ENCODE measurements at regions not wholly inside any gene's neighbourhood (a gene's known extent, or its start where the extent isn't known, plus 50 kb on each side); places are given as distances from the start of the nearest gene placed in this dataset.

DNA sequence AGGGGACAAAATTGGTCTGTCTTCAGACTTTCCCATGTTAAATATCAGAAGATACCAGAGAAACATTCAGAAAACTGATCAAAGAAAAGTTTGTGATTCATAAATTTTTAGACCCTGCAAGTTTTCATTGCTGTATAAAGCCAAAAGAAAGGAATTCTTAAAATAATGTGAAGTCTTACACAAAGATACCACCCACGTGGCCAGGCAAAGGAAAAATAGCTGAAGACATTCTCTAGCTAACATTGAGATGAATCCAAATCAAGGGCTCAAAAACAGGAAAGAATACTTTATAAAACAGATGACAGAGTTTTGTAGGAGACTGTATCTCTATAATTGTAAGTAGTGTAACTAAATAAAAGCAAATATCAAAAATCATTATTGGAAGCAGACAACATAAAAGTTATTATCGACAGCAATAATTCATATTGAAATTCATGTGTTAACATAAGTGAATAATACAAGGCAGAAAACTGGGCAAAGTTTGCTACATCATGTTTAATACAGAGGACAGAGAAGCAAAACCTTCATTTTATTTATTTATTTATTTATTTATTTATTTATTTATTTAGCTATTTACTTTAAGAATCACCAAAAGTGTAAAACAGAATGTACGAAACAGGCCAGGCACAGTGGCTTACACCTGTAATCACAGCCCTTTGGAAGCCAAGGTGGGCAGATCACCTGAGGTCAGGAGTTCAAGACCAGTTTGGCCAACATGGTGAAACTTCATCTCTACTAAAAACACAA is 204.6 kb upstream of the SLIT2 start:
- Histone ChIP-seq H3K18ac (ENCODE audit: low read depth in 1 of 2, low read length in 2 of 2) (no peak overlapping the region), H3K79me1 (replicated peaks; ENCODE audit: low read length, poor library complexity, severe bottlenecking) (no peaks in the 10 kb centered on the region), H2AK5ac (ENCODE audit: low read length, severe bottlenecking) (no peak overlapping the region), H4K91ac (ENCODE audit: low read length) (no peak overlapping the region), H2BK15ac (ENCODE audit: low read depth, poor library complexity, severe bottlenecking) (no peak overlapping the region), H2AFZ (ENCODE audit: low read depth, low read length) (no peak overlapping the region), H3K23ac (ENCODE audit: low read length in 2 of 2) (no peak overlapping the region), H3K4me2 (ENCODE audit: low read length, poor library complexity, severe bottlenecking) (no peak overlapping the region), H2BK120ac (ENCODE audit: low read depth, low read length) (no peak overlapping the region), H3K27me3 (ENCODE audit: control insufficient read depth in 1 of 2, insufficient read depth in 1 of 2, low read length in 2 of 2) (no peaks in the 10 kb centered on the region), H3K36me3 (ENCODE audit: control insufficient read depth in 1 of 2, insufficient read depth in 2 of 2, low read depth in 1 of 2, low read length in 2 of 2) (no peaks in the 10 kb centered on the region), H3K9me3 (ENCODE audit: control insufficient read depth, low read length) (no peaks in the 10 kb centered on the region), H3K9ac (ENCODE audit: low read length) (no peak overlapping the region), H3K4ac (ENCODE audit: low read depth in 1 of 2, low read length in 2 of 2) (no peak overlapping the region), H3K4me1 (ENCODE audit: control insufficient read depth, insufficient read depth, low read depth, low read length) (no peaks in the 10 kb centered on the region), H3K14ac (ENCODE audit: low read length in 2 of 2) (no peak overlapping the region), H2BK12ac (ENCODE audit: low read length in 2 of 2) (no peak overlapping the region), H2BK5ac (ENCODE audit: low read depth, low read length, poor library complexity, severe bottlenecking) (no peak overlapping the region), H3K27ac (ENCODE audit: low read length, poor library complexity, severe bottlenecking) (no peak overlapping the region), H4K8ac (ENCODE audit: low read length) (no peak overlapping the region), H3K4me3 (ENCODE audit: insufficient read depth in 1 of 2, low read depth in 1 of 2, low read length in 2 of 2) (no peak overlapping the region)
- no peak for DNase-seq
- 67% methylated on average over 2 of the region's 3 CpGs for WGBS

DNA sequence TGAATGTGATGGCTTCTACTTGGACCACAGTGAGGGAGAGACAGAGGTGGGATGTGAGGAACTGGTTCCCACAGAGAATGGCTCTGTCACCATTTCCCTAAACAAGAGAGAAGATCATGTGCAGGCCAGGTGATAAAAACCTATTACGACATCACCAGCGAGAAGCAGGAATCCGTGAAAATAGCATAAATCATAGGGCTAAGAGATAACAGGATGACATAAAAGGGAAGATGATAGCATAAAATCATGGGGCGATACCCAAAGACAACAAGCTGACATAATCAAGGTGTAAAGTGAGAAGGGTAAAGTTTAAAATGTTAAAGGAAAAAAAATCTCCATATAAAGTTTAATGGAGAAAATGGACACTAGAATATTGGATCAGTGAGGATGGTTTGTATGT is 205.5 kb upstream of the SLIT2 start:
- Histone ChIP-seq H2BK5ac (ENCODE audit: low read depth, low read length, poor library complexity, severe bottlenecking) (no peak overlapping the region), H3K4ac (ENCODE audit: low read depth in 1 of 2, low read length in 2 of 2) (no peak overlapping the region), H3K79me1 (replicated peaks; ENCODE audit: low read length, poor library complexity, severe bottlenecking) (no peaks in the 10 kb centered on the region), H3K4me1 (ENCODE audit: control insufficient read depth, insufficient read depth, low read depth, low read length) (no peaks in the 10 kb centered on the region), H3K27me3 (ENCODE audit: control insufficient read depth in 1 of 2, insufficient read depth in 1 of 2, low read length in 2 of 2) (no peaks in the 10 kb centered on the region), H3K4me2 (ENCODE audit: low read length, poor library complexity, severe bottlenecking) (no peak overlapping the region), H2AK5ac (ENCODE audit: low read length, severe bottlenecking) (no peak overlapping the region), H3K27ac (ENCODE audit: low read length, poor library complexity, severe bottlenecking) (no peak overlapping the region), H2AFZ (ENCODE audit: low read depth, low read length) (no peak overlapping the region), H4K91ac (ENCODE audit: low read length) (no peak overlapping the region), H3K36me3 (ENCODE audit: control insufficient read depth in 1 of 2, insufficient read depth in 2 of 2, low read depth in 1 of 2, low read length in 2 of 2) (no peaks in the 10 kb centered on the region), H3K4me3 (ENCODE audit: insufficient read depth in 1 of 2, low read depth in 1 of 2, low read length in 2 of 2) (no peak overlapping the region), H3K9ac (ENCODE audit: low read length) (no peak overlapping the region), H2BK15ac (ENCODE audit: low read depth, poor library complexity, severe bottlenecking) (no peak overlapping the region), H3K23ac (ENCODE audit: low read length in 2 of 2) (no peak overlapping the region), H2BK120ac (ENCODE audit: low read depth, low read length) (no peak overlapping the region), H4K8ac (ENCODE audit: low read length) (no peak overlapping the region), H3K9me3 (ENCODE audit: control insufficient read depth, low read length) (no peaks in the 10 kb centered on the region), H2BK12ac (ENCODE audit: low read length in 2 of 2) (no peak overlapping the region), H3K18ac (ENCODE audit: low read depth in 1 of 2, low read length in 2 of 2) (peak overlapping the region in 1 of 2 experiments; percentile 34), H3K14ac (ENCODE audit: low read length in 2 of 2) (no peak overlapping the region)
- 89% methylated on average over 4 of the region's 4 CpGs for WGBS
- DNase-seq = no peak

DNA sequence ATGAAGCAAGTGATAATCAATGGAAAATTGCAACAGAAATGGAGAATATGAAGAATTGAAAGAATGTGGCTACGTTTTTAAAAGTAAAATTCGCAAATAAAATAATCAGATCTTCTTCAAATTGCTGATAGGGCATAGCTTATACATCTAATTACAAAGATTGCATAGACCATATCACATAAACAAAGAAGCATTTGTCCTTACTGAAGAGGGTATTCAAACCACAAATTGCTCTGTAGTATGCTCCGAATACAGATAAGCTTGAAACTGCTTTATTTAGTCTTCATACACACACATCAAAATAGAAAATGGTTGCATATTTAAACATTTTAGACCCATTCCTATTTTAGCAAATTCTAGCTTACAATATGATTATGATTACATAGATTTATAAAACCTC is 206.7 kb upstream of the SLIT2 start:
- Histone ChIP-seq H3K4me3 (ENCODE audit: insufficient read depth in 1 of 2, low read depth in 1 of 2, low read length in 2 of 2) (no peak overlapping the region), H3K9ac (ENCODE audit: low read length) (no peak overlapping the region), H3K23ac (ENCODE audit: low read length in 2 of 2) (no peak overlapping the region), H2AFZ (ENCODE audit: low read depth, low read length) (no peak overlapping the region), H3K4ac (ENCODE audit: low read depth in 1 of 2, low read length in 2 of 2) (no peak overlapping the region), H3K79me1 (replicated peaks; ENCODE audit: low read length, poor library complexity, severe bottlenecking) (no peaks in the 10 kb centered on the region), H4K8ac (ENCODE audit: low read length) (no peak overlapping the region), H3K36me3 (ENCODE audit: control insufficient read depth in 1 of 2, insufficient read depth in 2 of 2, low read depth in 1 of 2, low read length in 2 of 2) (no peaks in the 10 kb centered on the region), H3K27me3 (ENCODE audit: control insufficient read depth in 1 of 2, insufficient read depth in 1 of 2, low read length in 2 of 2) (no peaks in the 10 kb centered on the region), H3K14ac (ENCODE audit: low read length in 2 of 2) (no peak overlapping the region), H2BK15ac (ENCODE audit: low read depth, poor library complexity, severe bottlenecking) (no peak overlapping the region), H4K91ac (ENCODE audit: low read length) (no peak overlapping the region), H3K4me2 (ENCODE audit: low read length, poor library complexity, severe bottlenecking) (no peak overlapping the region), H3K9me3 (ENCODE audit: control insufficient read depth, low read length) (no peaks in the 10 kb centered on the region), H2AK5ac (ENCODE audit: low read length, severe bottlenecking) (no peak overlapping the region), H3K27ac (ENCODE audit: low read length, poor library complexity, severe bottlenecking) (no peak overlapping the region), H2BK5ac (ENCODE audit: low read depth, low read length, poor library complexity, severe bottlenecking) (no peak overlapping the region), H3K4me1 (ENCODE audit: control insufficient read depth, insufficient read depth, low read depth, low read length) (no peaks in the 10 kb centered on the region), H2BK12ac (ENCODE audit: low read length in 2 of 2) (no peak overlapping the region), H2BK120ac (ENCODE audit: low read depth, low read length) (no peak overlapping the region), H3K18ac (ENCODE audit: low read depth in 1 of 2, low read length in 2 of 2) (no peak overlapping the region)
- DNase-seq = no peak
- no CpG with 5 or more reads among the region's 3 CpGs for WGBS

DNA sequence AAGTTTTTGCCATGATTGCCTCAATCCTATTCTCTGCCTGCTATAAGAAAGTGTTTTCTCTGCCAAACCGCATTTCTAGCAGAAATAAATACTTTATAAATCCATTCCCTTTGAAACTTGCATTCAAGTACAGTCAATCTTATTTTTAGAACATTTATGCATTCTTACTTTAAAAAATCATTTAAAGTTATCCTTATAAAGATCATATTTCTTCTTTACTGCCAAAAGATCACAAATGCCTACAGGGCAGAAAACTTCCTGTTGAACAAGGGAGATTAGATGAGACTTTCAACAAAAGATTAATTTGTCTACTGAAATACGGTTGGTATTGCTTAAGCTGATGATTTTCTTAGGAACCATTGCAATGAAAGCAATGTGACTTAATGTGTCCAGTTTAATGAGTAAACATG is 207.2 kb upstream of the SLIT2 start:
- Histone ChIP-seq H3K27ac (ENCODE audit: low read length, poor library complexity, severe bottlenecking) (no peak overlapping the region), H3K4me1 (ENCODE audit: control insufficient read depth, insufficient read depth, low read depth, low read length) (no peaks in the 10 kb centered on the region), H3K4ac (ENCODE audit: low read depth in 1 of 2, low read length in 2 of 2) (no peak overlapping the region), H2BK15ac (ENCODE audit: low read depth, poor library complexity, severe bottlenecking) (no peak overlapping the region), H3K4me2 (ENCODE audit: low read length, poor library complexity, severe bottlenecking) (no peak overlapping the region), H3K36me3 (ENCODE audit: control insufficient read depth in 1 of 2, insufficient read depth in 2 of 2, low read depth in 1 of 2, low read length in 2 of 2) (no peaks in the 10 kb centered on the region), H4K8ac (ENCODE audit: low read length) (no peak overlapping the region), H2AFZ (ENCODE audit: low read depth, low read length) (no peak overlapping the region), H2BK120ac (ENCODE audit: low read depth, low read length) (no peak overlapping the region), H3K9me3 (ENCODE audit: control insufficient read depth, low read length) (no peaks in the 10 kb centered on the region), H3K27me3 (ENCODE audit: control insufficient read depth in 1 of 2, insufficient read depth in 1 of 2, low read length in 2 of 2) (no peaks in the 10 kb centered on the region), H2BK12ac (ENCODE audit: low read length in 2 of 2) (no peak overlapping the region), H3K79me1 (replicated peaks; ENCODE audit: low read length, poor library complexity, severe bottlenecking) (no peaks in the 10 kb centered on the region), H4K91ac (ENCODE audit: low read length) (no peak overlapping the region), H2BK5ac (ENCODE audit: low read depth, low read length, poor library complexity, severe bottlenecking) (no peak overlapping the region), H3K14ac (ENCODE audit: low read length in 2 of 2) (no peak overlapping the region), H3K4me3 (ENCODE audit: insufficient read depth in 1 of 2, low read depth in 1 of 2, low read length in 2 of 2) (no peak overlapping the region), H2AK5ac (ENCODE audit: low read length, severe bottlenecking) (no peak overlapping the region), H3K9ac (ENCODE audit: low read length) (no peak overlapping the region), H3K23ac (ENCODE audit: low read length in 2 of 2) (no peak overlapping the region), H3K18ac (ENCODE audit: low read depth in 1 of 2, low read length in 2 of 2) (no peak overlapping the region)
- 89% methylated on average over 1 of the region's 2 CpGs for WGBS
- DNase-seq = peak; percentile 9

Measured in mesenchymal stem cell (in vitro differentiated cells and primary cell).